Renal pelvis (tissue), 1 donor: ENCODE measurements at regions not wholly inside any gene's neighbourhood (a gene's known extent, or its start where the extent isn't known, plus 50 kb on each side); places are given as distances from the start of the nearest gene placed in this dataset.

Experiments used
- DNase-seq: peaks from one replicate; pipeline ENCODE4 v3.0.0-alpha.2; 2013

GRCh38 chr10:78979938-78980337 is 88.8 kb upstream of the ZMIZ1 start:
- no peak for DNase-seq

GRCh38 chr10:78980354-78980753 is 88.4 kb upstream of the ZMIZ1 start:
- DNase-seq: no peak

DNA sequence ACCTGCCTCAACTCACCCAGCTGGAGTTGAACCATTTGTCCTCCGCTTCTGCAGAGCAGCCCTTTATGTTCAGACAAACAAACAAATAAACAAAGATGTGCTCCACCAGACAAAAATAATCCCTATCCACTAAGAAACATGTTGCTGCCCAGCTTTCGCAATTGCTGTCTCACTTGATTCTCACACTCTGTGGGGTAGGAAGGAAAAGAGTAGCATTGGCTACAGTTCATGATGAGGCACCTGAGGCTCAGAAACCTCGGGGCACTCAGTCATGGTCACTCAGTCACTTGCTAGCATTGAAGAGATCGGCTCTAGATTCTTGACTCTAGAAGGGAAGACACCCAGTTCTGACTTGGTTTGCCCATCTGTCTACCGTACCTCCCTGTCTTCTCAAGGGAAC is 88.0 kb upstream of the ZMIZ1 start:
- DNase-seq: no peak

GRCh38 chr10:78981257-78981969 is 87.4 kb upstream of the ZMIZ1 start:
- DNase-seq: no peak

DNA sequence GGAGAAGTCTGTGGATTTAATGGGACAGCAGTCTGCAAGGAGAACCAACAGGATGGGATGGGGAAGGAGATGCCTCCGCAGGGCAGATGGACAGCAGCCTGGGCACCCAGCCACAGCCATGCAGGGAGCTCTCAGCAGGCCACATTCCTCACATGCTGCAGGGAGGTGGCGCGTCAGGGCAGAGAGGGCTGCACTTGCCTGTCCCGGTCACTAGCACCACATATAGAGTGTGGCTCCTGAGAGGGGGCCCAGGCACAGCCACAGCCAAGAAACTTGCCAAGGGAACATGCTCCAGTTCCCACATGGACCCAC is 86.8 kb upstream of the ZMIZ1 start:
- no peak for DNase-seq

DNA sequence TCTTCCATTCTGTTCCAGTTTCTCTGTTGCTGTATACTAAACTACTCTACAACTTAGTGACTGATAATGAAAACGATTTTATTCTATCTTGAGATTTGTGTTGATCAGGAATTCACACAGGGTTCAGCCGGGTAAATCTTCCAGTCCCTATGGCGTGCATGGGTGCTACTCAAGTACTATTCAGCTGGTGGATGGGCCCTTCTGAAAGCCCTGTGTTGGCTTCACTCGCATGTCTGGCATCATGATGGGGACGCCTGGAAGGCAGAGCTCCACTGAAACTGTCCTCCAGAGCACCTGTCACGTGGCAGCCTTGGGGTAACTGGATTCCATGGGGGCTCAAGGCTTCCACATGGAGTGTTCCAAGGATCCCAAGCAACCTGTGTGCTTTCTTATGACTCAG is 86.0 kb upstream of the ZMIZ1 start:
- DNase-seq: no peak

GRCh38 chr10:78983608-78984007 is 85.2 kb upstream of the ZMIZ1 start:
- DNase-seq: no peak

- no peak for DNase-seq
Measured at GRCh38 chr10:78985973-78986818, 82.6 kb upstream of the ZMIZ1 start.

DNA sequence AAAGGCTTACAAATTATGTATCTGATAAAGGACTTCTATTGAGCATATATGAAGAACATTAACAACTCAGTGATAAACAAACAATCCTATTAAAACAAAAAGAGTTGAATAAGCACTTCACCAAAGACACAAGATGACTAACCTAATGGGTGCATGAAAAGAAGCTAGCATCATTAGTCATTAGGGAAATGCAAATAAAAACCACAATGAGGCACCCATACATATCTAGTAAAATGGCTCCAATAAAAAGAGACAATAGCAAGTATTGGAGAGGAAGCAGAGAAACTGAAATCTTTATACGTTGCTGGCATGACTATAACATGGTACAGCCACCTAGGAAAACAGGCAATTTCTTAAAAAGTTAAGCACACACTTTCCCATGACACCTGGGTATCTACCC is 77.6 kb upstream of the ZMIZ1 start:
- DNase-seq: no peak

- DNase-seq: no peak
Measured at GRCh38 chr10:78992333-78992732, 76.4 kb upstream of the ZMIZ1 start.

- DNase-seq: no peak
Measured at GRCh38 chr10:78993261-78993945, 75.4 kb upstream of the ZMIZ1 start.

DNA sequence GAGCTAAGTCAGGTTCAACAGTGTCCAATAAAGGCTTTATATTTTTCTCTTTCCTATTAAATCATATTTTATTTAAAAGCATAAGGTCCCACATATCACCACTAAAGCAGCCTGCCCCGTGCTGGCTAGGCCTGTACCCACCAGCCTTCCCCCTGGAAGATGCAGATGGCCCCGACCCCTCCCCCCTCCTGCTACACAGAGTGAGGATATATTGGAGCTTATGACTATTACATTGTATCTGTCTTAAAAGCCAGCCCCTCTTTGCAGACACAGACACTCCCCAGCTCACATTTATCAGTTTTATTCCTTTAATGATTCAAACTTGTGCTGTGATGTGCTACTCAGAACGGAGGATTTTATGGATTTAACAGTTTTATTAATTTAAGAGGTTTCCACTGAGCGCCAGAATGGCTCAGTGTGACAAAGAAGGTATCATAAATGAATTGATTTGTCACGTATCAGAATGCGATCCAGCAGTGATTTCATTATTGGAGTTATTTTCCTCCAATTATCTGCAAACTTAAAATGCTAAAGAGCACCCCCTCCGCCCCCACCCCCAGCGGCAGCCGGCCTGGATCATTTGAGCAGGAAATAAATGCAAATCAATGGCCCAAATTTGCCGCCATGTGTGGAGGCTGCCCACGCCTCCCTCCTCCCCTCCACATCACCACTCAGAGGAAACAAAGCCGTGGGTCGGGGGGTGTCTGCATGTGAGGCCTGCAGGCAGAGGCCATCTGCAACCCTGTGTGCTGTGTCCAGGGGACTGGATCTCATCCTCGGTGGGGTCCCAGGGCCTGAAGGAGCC is 72.6 kb upstream of the ZMIZ1 start:
- no peak for DNase-seq

DNA sequence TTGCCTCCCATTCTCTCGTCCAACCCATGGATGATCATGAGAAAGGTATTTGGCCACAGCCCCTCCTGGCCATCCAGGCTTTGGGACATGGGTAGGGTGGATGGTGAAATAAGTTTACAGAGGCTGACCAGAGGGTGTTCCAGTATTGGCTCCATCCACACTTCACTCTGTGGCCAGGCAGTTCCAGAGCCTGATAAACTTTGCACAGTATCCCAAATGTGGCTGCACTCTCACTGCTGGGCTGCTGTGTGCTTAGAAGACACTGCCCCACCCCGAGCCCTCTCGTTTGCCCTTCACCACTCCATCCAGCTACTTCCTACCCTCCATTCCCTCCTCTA is 72.0 kb upstream of the ZMIZ1 start:
- no peak for DNase-seq

- DNase-seq: no peak
Measured at GRCh38 chr10:78997635-78998618, 70.8 kb upstream of the ZMIZ1 start.

DNA sequence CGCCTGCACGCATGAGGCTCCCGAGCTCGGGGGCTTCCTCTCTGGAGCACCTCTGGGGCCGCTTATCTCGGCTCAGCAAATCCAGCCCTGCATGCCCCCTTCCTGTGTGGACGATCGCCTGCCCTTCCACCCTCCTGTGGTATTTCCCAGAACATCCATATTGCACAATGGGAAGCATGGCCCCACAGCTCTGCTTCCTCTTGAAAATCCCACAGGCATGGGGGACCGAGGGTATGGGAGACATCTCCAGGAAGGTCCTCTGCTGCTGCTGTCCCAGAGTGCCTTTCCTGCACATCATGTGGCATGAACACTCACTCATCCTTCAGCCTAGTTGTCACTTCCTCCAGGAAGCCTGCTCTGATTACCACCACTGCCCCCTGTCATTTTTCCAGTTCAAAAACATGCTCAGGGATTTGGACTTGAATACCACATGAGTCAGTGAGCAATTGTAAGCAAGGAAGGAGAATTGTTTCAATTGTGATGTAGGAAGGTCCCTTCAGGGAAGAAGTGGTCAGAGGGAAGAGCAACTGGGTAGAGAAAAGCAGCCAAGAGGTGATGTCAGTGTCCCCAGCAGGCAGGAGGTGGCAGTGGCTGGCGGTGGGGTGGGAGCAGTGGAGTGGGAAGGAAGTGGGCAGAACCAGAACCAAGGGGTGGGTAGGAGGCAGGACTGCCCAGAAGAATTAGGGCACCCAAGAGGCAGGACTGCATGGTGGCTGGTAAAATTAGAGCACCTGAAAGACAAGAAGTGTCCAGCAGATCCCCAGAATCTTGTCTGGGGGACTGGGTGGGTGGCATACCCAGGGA is 67.5 kb upstream of the ZMIZ1 start:
- DNase-seq: no peak

DNA sequence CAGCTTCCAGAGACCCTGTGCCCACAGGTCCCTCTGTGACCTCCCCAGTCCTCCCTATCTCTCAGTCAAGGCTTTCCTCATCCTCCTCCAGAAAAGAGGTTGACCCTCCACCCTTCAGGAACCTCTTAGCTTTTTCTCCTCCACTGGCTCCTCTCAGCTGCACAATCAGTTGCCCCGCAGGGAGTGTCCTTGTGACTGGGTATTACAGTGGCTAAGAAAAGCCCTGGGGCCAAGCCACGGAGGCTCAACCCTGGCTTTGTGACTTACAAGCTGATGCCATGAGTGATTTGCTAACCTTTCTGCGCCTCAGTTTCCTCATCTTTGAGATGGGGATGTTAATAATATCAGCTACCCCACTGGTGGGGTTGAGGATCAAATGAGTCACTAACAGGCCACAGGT is 66.4 kb upstream of the ZMIZ1 start:
- no peak for DNase-seq

DNA sequence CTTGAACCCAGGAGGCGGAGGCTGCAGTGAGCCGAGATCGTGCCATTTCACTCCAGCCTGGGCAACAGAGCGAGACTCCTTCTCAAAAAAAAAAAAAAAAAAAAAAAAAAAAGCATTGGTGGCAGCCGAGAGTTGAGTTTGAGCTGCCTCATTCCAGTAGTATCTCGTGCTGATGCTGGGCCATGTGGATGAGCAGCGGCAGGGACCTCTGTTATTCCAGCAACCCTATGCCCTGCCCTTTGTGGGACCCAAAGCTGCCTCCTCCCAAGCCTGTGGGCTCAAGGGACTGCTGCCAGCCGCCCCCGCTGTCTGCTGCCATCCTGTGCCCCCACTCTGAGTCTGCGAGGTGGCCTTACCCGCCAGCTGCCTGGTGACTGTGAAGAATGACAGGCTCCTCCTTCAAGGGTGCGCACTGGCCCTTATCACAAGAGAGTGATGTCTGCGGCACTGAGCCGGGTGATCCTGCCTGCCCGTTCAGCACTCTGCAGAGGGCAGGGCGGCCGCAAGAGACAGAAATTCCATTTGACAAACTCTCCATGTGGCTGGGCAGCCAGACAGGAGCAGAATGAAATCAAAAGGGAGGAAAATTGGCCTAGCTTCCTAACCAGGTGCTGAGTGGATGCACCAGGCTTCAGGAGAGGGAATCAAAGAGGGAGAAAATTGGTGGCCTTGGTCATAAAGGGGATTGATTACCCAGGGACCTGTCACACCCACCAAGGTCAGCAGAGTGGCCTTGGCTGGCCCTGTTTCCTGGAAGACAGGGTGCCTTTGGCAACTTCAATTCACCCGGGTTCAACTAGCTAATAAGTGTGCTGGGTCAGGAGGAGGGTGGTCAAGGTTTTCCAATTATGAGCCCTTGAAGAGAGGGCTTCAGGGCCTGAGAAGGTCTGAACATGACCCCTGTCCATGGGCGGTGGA is 65.3 kb upstream of the ZMIZ1 start:
- peak; percentile 75 for DNase-seq

- DNase-seq: peak; percentile 49
Measured at GRCh38 chr10:79004311-79004710, 64.5 kb upstream of the ZMIZ1 start.
